DMS 273 (cell line): ENCODE measurements at regions not wholly inside any gene's neighbourhood (a gene's known extent, or its start where the extent isn't known, plus 50 kb on each side); places are given as distances from the start of the nearest gene placed in this dataset.

Source experiments
- DNase-seq: peaks from one replicate; lab custom pipeline; 2025; ENCODE audit not compliant: unreplicated experiment; lab: John Stamatoyannopoulos, UW

DNA sequence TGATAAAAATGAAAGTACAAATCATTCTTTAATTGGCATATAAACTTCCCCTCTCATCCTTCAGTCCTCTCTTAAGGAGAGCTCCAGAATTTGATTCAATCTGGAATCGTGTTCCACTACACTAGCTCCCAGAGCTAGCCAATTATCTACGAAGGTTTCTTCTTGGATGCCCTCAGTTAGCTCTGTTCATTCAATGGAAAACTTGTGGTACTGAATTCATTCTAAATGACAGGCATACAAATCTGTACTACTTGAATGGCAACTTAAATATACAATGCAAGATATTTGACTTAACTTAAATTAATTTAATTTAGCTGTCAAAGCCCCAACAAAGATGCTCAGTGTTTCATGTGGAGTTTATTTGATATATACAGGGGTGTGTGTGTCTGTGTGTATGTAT is 1474.2 kb upstream of the CELF4 start:
- no peak for DNase-seq

DNA sequence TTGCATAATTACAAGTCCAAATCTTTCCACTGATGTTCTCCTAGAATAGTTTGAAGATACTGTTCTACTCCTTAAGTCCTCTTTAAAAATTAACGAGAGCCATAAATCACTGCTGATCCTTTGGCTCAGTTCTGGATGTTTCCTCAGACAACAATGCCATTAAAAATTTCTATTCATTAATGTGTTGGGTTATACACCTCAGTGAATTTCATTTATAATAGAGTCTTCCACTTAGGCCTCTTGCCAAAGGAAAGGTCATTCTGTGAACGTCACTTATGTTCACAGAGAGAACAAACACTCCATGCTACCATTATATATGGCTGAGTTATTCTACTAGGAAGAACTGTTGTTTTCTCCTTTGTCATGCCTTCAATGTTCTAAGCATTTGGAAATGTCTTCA is 1472.3 kb upstream of the CELF4 start:
- no peak for DNase-seq

DNA sequence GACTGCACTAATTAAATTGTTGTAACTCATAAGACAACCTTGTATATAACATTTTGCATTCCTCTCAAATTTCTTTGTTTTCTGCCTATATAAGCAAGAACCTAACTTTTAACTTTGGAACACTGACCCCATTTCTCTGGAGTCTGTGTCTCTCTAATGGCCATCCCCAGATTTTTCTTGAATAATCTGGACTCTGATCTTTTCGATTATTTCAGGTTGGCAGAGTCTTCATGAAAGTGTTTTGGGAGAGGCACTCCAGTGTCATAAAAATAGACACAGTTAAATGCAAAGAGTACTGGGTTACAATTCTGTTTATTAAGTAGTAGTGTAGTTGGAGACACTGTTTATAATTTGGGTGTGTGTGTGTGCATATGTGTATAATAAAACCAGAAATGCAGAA is 1467.7 kb upstream of the CELF4 start:
- DNase-seq = no peak

DNA sequence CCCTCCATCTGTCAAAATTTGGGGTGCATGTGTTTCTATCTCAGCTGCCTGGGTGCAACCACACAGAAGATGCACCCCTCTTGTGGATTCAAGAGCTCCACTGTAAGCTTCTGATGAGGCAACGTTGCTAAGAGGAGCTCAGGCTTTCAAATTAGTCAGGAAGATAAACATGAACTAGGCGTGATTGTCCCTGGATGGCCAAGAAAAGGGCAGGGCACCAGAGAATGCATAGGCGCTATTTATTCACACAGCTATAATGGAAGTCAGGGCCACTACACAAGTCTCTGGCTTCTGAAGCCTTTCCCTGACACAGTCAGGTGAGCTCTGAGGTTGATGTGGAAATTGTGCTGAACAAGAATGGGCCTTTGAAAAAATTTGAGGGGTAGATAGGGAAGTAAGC is 1466.0 kb upstream of the CELF4 start:
- DNase-seq = no peak

DNA sequence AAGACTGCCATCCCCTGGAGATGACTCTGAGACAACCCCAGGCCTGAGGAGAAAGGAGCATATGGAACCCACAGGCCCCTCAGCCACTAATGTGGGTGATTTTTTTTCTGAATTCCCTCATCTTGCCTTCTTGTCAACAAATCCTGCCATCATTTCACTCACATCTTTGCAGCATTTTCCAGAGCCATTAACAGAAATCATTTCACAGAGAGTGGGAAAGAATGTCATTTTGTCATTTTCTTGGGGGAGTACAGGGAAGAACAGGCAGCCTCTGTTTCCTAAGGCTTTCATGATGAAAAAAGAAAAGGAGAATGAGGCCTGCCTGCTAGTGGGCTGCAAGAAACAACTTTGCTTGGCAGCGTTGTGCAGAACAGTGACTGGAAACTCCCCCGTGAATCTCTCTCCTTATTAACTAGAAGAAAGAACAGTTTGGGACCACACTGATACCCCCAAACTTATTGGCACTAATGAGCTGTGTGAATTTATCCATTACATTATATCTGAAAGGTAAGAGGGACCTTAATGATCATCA is 1464.6 kb upstream of the CELF4 start:
- DNase-seq = no peak

DNA sequence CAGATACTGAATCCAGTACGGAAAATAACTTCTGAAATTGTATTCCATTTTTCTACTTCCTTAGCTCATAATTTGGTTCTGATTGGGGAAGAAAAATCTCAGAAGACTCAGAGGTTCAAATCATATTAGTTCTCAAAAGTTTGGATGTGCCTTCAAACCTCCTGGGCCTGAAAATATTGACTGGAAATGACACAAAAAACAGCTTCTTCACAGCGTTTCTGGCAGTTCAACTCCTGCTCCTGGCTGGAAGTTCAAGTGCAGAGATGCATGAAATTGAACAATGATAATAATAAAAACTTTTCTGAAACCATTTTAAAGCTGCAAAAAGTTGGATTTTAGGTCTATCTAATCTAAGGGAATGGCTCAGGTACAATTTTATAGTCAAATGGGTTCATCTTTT is 1459.9 kb upstream of the CELF4 start:
- DNase-seq = no peak

DNA sequence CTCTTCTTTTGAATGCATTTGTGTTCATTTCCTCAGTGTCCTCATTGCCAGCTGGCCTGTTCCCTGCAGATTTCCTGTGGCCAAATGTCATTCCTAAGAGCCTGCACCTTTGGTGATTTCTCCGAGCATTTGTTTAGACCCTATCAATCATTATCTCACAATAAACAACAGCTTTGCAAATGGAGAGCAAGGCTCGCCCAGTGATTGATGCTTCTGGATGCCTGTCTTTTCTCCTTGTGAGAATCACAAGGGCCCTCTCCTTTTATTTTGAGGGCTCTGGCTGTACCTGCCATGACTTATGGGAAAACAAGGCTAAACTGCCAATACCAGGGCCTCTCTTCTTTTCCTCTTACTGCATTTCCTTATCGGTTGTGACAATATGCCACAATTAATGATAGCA is 1454.4 kb upstream of the CELF4 start:
- DNase-seq = no peak

DNA sequence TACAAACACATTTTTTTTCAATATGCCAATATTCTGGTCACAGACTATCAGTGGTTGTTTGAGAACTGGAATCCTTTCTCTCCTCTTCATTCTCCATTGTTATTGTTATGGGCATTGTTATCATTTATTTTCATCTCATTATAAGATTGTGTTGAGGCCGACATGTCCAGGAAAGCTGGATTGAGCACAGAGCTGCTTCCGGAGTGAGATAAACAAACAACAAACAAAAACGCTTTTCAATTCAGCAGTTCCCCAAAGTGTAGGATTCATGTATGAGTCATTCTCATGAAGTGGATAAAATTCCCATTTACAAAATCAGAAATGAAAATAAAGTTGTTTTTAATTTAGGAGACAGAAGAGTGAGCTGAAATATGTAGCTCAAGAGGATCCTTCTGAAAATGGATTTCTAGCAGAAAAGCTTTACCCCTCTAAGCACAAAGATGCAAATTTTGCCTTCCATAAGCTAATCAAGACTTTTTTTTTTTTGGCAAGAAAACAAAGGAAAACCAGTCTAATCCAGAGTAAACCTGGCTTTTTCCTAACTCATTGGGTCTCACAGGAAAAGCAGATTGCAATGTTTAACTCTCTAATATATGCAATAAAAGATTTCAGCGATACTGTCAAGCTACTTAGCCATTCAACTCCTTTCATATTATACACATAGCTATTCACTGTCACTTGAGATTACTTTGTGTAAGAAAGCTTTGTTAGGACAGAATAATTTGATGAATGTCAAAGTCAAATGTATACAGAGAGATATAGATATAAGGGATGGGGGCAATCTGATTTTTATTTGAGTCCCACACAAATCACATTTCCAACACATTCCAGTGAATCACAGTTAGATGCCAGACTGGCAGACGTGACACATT is 1441.7 kb upstream of the CELF4 start:
- no peak for DNase-seq

DNA sequence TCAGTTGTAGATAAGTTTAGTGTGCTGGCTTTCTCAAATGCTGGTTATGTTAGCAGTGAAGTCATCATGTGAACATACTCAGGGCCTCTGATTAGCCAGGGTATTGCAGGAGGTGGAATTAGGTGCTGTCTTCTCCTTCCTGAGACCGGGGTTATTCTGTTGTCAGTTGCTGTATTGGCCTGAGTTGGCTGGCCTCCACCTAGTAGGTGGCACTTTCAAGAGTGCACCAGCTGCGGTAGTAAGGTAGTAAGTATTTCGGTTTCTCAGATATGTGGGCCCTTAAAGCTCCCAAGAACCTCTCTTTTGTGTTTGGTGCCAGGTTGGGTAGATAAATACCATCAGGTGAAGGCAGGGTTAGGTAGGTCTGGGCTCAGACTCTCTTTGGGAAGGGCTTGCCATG is 1430.5 kb upstream of the CELF4 start:
- DNase-seq = no peak

DNA sequence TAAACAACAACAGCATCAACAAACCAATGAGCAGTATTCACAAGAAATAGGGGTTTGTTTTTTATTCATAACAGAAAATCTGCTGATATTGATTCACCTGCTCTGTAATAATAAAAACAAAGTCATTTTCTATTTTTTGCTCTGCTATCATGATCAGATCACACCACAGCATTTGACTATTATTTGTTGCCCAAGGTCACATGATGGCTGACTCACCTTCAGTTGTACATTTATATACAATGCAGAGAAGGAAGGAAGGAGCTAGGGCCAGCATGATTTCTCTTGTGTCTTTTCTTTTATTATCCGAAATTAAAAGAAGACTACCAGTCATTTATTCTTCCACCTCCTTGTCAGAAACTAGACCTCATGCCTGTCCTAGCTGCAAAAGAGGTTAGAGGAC is 1427.7 kb upstream of the CELF4 start:
- no peak for DNase-seq

DNA sequence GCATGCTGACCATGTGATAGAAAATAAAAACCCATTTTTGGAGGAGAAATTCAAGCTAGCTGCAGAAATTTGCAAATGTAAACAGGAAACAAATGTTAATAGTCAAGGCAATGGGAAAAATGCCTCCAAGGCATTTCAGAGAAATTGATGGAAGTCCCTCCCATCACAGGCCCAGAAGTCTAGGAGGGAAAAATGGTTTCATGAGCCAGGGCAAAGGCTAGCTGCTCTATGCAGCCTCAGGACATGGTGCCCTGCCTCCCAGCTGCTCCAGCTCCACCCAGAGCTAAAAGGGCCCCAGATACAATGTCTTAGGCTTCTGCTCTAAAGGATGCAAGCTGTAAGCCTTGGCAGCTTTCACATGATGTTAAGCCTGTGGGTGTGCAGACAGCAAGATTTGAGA is 1419.4 kb upstream of the CELF4 start:
- DNase-seq = no peak

DNA sequence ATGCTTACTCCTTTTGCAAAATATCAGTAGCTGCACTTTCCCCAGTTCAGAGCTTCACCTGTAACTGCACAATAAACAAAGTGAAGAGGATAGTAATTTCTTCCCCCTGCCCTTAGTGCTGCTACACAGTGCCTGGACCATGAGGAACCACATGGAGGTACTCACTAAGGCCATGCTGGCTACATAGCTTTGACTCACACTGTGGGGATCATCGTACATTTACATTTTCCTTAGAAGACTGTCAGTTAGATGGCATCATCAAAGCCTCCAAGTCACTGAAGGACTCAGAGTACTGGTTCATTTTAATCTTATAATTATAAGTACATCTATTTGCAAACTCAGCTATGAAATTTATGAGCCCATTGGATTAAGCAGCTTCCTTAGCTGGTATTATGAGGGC is 1416.5 kb upstream of the CELF4 start:
- DNase-seq = no peak

DNA sequence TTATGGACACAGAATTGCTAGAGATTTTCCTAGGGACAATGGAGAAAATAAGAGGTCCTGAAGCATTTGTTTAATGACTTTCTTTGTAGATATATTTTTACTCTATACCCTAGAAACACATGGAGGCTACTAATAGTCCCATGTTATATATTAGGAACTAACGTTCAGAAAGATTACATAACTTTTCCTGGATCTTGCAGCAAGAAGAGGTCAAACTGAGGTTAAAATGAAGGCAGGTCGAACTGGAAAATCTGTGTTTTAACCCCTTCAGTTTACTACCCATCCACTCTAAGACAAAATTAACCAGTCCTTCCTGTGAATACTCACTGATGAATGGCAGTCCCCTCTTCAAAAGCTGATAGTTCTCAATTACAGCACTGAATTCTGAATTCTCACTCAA is 1415.8 kb upstream of the CELF4 start:
- no peak for DNase-seq

DNA sequence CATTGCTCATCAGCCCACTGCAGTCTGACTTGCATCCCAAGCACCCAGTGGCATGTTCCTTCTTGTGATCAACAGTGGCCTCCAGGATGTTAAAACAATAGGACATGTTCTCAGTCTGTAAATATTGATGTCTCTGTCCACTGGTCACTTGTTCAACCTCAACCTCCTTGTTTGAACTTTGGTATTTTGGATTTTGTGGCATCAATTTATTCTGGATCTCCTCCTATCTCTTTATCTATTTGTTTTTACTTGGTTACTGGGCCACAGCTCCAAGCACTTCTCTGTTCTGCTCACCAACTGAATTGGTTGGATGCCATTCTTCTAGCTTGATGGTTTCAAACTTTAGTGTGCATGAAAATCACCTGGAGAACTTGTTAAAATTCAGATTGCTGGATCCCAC is 1414.8 kb upstream of the CELF4 start:
- DNase-seq = no peak

DNA sequence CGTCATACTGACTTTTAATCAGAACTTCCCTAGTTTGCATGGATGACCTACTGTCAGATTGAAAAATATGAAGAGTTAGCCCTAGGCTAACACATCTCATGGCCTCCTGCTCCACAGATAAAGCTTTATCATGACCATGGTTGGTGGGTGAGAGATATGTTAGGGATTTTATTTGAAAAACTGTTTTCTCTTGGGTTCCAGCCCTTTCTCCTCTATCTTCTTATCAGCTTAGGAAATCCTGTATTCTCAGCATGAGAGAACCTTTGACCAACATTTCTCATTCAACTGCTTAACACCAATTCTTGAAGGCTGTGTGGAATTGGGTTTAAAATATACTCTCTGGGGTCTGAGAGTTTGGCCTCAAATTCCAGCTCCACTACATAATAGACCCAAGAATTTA is 1407.0 kb upstream of the CELF4 start:
- no peak for DNase-seq

DNA sequence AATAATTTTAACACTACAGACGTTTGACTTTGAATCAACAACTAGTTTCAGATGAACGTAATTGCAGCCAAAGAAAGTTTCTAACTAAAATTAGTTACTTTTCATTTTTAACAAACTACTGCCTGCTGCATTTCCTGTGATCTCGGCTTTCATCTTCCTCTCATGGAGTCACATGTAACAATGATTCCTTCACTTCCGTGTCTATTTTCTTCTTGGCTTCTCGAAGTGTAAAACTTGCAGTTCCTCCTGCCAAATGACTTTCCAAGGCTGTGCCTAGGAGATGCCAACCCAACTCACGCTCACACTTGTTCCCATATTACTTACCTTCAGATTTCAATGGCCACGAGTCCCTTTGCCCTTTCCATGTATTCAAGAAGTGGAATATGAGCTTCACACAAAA is 1406.3 kb upstream of the CELF4 start:
- DNase-seq = no peak

DNA sequence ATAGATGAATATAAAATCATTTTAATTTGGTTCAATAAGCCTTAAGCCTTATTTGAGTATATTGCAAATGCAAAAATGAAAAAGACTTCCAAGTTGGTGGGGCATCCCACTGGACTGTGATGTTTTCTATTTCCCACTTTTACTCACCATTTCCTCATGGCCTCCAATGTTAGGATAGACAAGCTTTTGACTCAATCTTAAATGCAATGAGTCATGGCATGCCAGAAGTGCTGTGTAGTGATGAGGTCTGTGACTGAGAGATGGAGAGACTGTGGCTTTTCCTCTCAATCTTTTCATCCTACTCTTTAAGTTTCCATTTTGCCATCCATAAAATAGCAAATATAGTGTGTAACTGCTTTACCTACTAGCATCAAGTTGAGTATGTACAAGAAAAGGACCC is 1401.2 kb upstream of the CELF4 start:
- DNase-seq = no peak

DNA sequence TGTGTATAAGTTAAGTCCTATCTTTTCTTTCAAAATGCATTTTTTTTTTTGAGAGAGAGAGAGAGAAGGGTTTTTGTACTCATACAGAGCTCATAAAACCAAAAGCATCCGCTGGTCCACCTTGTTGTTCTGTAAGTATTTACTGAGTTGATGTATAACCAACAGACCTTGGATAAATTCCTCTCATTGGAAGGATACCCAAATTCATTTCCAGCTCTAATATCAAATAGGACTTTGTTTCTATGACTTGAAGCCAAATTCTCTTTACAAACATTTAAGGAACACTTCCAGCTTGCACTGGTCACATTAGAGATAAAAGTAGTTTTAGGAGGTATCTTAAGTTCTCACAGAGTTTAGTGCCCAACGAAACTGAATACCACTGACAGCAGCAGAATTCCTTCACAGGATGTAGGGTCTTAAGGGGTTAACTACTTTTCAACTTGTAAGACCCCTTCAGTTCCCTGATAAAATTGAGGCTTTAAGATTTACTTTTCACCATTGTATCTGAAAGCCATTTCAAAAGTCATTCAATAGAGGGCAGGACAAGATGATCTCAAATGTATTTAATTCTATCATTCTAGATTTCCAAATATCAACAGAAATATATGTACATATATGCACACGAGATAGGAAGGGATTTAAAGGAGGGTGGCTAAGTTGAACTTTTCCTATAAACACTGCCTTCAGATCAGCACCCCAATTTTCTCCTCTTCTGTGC is 1398.5 kb upstream of the CELF4 start:
- DNase-seq = no peak

DNA sequence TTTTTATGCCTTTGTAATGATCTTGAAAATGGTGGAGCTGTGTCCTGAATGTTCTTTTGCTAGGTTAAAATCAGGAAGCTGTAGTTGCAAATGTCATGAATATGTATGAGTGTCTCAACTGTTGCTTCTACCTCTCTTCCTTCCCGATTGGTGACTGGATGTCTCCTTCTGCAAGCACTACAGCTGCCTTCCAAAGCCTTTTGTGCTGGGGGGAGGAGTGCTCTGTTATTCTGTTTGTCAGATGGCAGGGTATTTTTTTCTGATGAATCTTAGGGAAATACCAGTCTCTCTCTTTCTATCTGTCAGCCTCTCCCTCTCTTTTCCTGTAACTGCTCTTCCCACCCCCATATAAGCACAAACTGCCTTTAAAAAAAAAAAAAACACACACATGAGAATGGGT is 1396.3 kb upstream of the CELF4 start:
- DNase-seq = peak; percentile 2

DNA sequence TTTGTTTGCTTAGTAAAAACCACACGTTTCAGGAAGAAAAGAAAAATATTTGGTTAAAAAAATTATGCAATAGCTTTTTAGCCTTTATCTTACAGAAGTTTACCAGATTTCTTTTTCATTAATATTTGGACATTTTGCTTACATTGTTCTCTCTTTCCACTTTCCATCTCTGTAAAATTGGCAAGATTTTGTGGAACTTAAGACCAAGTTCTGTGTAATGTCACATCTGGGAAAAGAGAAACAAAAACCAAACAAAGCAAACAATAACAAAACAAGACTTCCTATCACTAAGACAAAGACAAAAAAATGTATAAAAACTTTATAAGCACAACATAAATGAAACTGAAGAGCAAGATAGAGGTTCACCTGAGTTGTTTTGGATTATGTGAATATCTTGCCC is 1392.1 kb upstream of the CELF4 start:
- no peak for DNase-seq

DNA sequence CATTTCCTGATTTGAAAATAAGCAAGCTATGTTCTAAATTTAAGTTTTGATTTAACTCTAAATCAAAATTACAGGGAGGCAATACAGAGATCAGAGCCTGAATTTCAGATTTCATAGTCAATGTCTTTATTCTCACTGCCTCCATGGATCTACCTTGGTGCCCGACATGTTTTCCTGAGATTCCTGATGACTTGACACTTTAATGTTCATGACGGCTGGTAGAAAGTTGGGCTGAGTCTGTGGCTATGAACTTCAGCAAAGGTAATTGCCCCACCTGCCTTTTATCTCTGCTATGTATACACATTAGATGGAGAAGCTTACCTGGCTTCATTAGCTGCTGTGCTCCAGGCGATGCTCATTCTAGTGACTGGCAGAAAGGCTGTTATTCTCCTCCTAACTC is 1390.5 kb upstream of the CELF4 start:
- no peak for DNase-seq

DNA sequence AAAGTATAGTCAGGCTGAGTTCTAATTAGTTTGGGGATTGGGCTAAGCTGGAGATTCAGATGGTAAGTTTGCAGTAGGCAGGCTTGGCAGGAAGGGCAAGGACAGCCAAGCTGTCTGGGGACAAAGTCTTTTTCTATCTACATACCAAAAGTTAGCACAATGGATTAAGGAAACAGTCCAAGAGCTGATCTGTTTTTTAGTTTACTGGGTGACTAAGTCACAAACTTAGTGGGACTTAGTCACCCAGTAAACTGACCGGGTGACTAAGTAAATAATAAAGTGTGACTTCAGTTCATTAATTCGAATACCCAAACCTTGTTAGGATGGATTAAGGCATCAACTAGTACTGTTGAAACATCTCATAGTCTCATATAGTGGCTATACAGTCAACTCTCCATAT is 1386.0 kb upstream of the CELF4 start:
- no peak for DNase-seq
